Stimulated activated CD4-positive, alpha-beta T cell treated with anti-CD3 and anti-CD28 coated beads, Interleukin-12 subunit alpha, Interleukin-12 subunit beta, amount 100 ng/mL, for 48 hours (primary cell): ENCODE measurements at regions not wholly inside any gene's neighbourhood (a gene's known extent, or its start where the extent isn't known, plus 50 kb on each side); places are given as distances from the start of the nearest gene placed in this dataset.
"Not testable (repeated sequence)": the region's sequence is repeated elsewhere in the genome, so short reads cannot be mapped to it uniquely, and the experiment has no call there.

ENCODE experiments used
- DNase-seq, 3 donors: peaks; one replicate each; pipeline ENCODE4 v3.0.0-alpha.2; 2020; ENCODE audit warnings: low read depth in 2 of 3, low spot score in 1 of 3

- DNase-seq: no peak
These were observed 242.8 kb downstream of the CCSER2 start for GRCh38 chr10:84571146-84571545.

GRCh38 chr10:84574102-84574501 lies 245.7 kb downstream of the CCSER2 start:
- no peak for DNase-seq

- DNase-seq: no peak
These were observed 253.6 kb downstream of the CCSER2 start for GRCh38 chr10:84581976-84582375.

GRCh38 chr10:84583501-84583900 lies 255.1 kb downstream of the CCSER2 start:
- no peak for DNase-seq

GRCh38 chr10:84587789-84588188 lies 259.4 kb downstream of the CCSER2 start:
- no peak for DNase-seq

- DNase-seq: no peak
These were observed 260.0 kb downstream of the CCSER2 start for GRCh38 chr10:84588426-84588825.

GRCh38 chr10:84588971-84589370 lies 260.6 kb downstream of the CCSER2 start:
- no peak for DNase-seq

- DNase-seq: no peak
These were observed 261.3 kb downstream of the CCSER2 start for GRCh38 chr10:84589526-84590205.

- DNase-seq: no peak
These were observed 262.2 kb downstream of the CCSER2 start for GRCh38 chr10:84590327-84591193.

GRCh38 chr10:84593506-84593905 lies 265.1 kb downstream of the CCSER2 start:
- no peak for DNase-seq

GRCh38 chr10:84596585-84596984 lies 268.2 kb downstream of the CCSER2 start:
- DNase-seq: no peak

GRCh38 chr10:84599254-84599653 lies 270.9 kb downstream of the CCSER2 start:
- no peak for DNase-seq

GRCh38 chr10:84600947-84601346 lies 272.6 kb downstream of the CCSER2 start:
- no peak for DNase-seq

- DNase-seq: not testable (repeated sequence)
These were observed 274.2 kb downstream of the CCSER2 start for GRCh38 chr10:84602543-84602942.

GRCh38 chr10:84603971-84604370 lies 275.6 kb downstream of the CCSER2 start:
- DNase-seq: no peak

GRCh38 chr10:84605802-84606201 lies 277.4 kb downstream of the CCSER2 start:
- DNase-seq: no peak

GRCh38 chr10:84606428-84606827 lies 278.0 kb downstream of the CCSER2 start:
- no peak for DNase-seq

- no peak for DNase-seq
These were observed 278.7 kb downstream of the CCSER2 start for GRCh38 chr10:84607044-84607443.

- DNase-seq: no peak
These were observed 279.1 kb downstream of the CCSER2 start for GRCh38 chr10:84607523-84607922.

GRCh38 chr10:84608126-84608525 lies 279.7 kb downstream of the CCSER2 start:
- no peak for DNase-seq

GRCh38 chr10:84613336-84614021 lies 285.1 kb downstream of the CCSER2 start:
- no peak for DNase-seq
